Liver (tissue), 3 donors: ENCODE measurements at regions not wholly inside any gene's neighbourhood (a gene's known extent, or its start where the extent isn't known, plus 50 kb on each side); places are given as distances from the start of the nearest gene placed in this dataset.

Experiments used
- EGR1 ChIP-seq, 2 donors: IDR thresholded peaks; 2 replicates each; pipeline ENCODE4 v1.6.1; 2016 to 2018; ENCODE audit warnings: antibody characterized with exemption in 2 of 2, low read depth in 2 of 2
- GABPA ChIP-seq, 2 donors: IDR thresholded peaks in 1 of 2; conservative IDR thresholded peaks in 1 of 2; 2 replicates each; pipeline ENCODE4 v1.6.1; 2016; ENCODE audit warnings: antibody characterized with exemption in 2 of 2, mild to moderate bottlenecking in 1 of 2, moderate library complexity in 1 of 2
- HNF4G ChIP-seq: IDR thresholded peaks from 2 replicates; pipeline ENCODE4 v1.6.1; 2016; ENCODE audit warnings: antibody characterized with exemption
- JUND ChIP-seq, 2 donors: IDR thresholded peaks; 2 replicates each; pipeline ENCODE4 v1.6.1; 2016; ENCODE audit warnings: antibody characterized with exemption in 2 of 2
- MAX ChIP-seq: IDR thresholded peaks from 2 replicates; pipeline ENCODE4 v1.6.1; 2016; ENCODE audit warnings: antibody characterized with exemption
- RAD21 ChIP-seq, 2 donors: IDR thresholded peaks; 2 replicates each; pipeline ENCODE4 v1.6.1; 2016; ENCODE audit warnings: antibody characterized with exemption in 2 of 2, mild to moderate bottlenecking in 2 of 2
- SP1 ChIP-seq: IDR thresholded peaks from 2 replicates; pipeline ENCODE4 v1.6.1; 2018; ENCODE audit warnings: antibody characterized with exemption, mild to moderate bottlenecking
- YY1 ChIP-seq: IDR thresholded peaks from 2 replicates; pipeline ENCODE4 v1.6.1; 2016; ENCODE audit warnings: antibody characterized with exemption, mild to moderate bottlenecking
- TF ChIP-seq, protein P1 (sequence below): fragments of 150-350 bp; IDR thresholded peaks from 2 replicates; pipeline ENCODE4 v1.5.1; 2017; ENCODE audit warnings: improper control_type of control experiment, low read depth, low read length; ENCODE audit not compliant: missing input control
- TF ChIP-seq, protein P2 (sequence below): IDR thresholded peaks from 2 replicates; pipeline ENCODE4 v1.6.1; 2016; ENCODE audit warnings: antibody characterized with exemption
- donor health status: healthy.
- donor health status: healthy.

DNA sequence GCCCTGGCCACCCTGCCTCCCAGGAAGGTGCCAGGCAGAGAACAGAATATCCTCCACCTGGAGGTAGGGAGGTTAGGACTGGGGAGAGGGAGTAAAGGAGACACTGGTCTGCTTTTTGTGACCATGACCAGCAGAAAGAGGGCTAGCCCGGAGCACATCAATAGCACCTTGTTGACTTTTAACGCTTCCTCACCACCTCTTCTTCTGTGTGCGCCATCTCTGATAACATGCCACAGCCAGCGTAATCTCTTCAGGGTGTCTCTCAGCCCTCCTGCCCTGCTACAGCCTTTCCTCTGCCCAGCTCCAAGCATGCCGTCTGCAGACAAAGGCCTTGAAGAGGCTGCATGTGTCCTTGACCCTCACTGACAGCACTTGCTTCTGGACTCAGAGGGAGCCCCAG lies 50.9 kb upstream of the GJA5 start:
- TF ChIP-seq, protein P1, sequence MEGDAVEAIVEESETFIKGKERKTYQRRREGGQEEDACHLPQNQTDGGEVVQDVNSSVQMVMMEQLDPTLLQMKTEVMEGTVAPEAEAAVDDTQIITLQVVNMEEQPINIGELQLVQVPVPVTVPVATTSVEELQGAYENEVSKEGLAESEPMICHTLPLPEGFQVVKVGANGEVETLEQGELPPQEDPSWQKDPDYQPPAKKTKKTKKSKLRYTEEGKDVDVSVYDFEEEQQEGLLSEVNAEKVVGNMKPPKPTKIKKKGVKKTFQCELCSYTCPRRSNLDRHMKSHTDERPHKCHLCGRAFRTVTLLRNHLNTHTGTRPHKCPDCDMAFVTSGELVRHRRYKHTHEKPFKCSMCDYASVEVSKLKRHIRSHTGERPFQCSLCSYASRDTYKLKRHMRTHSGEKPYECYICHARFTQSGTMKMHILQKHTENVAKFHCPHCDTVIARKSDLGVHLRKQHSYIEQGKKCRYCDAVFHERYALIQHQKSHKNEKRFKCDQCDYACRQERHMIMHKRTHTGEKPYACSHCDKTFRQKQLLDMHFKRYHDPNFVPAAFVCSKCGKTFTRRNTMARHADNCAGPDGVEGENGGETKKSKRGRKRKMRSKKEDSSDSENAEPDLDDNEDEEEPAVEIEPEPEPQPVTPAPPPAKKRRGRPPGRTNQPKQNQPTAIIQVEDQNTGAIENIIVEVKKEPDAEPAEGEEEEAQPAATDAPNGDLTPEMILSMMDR = no peak
- TF ChIP-seq MAX (no peak), HNF4G (no peak), SP1 (no peak), GABPA (IDR thresholded peaks at IDR 0.05 in 1 of 2, conservative IDR thresholded peaks at IDR 0.05 in 1 of 2) (no peak), YY1 (no peak), EGR1 (IDR thresholded peaks at IDR 0.05; ENCODE audit: low read depth in 2 of 2) (no peak), JUND (IDR thresholded peaks at IDR 0.05) (no peak), RAD21 (IDR thresholded peaks at IDR 0.05) (no peak)
- TF ChIP-seq, protein P2, sequence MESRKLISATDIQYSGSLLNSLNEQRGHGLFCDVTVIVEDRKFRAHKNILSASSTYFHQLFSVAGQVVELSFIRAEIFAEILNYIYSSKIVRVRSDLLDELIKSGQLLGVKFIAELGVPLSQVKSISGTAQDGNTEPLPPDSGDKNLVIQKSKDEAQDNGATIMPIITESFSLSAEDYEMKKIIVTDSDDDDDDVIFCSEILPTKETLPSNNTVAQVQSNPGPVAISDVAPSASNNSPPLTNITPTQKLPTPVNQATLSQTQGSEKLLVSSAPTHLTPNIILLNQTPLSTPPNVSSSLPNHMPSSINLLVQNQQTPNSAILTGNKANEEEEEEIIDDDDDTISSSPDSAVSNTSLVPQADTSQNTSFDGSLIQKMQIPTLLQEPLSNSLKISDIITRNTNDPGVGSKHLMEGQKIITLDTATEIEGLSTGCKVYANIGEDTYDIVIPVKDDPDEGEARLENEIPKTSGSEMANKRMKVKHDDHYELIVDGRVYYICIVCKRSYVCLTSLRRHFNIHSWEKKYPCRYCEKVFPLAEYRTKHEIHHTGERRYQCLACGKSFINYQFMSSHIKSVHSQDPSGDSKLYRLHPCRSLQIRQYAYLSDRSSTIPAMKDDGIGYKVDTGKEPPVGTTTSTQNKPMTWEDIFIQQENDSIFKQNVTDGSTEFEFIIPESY = no peak
